ENCODE measurements at regions not wholly inside any gene's neighbourhood (a gene's known extent, or its start where the extent isn't known, plus 50 kb on each side); places are given as distances from the start of the nearest gene placed in this dataset.
A peak's percentile ranks its signal among the peaks of the same experiment; 100 is the strongest.
"Not testable (repeated sequence)": the region's sequence is repeated elsewhere in the genome, so short reads cannot be mapped to it uniquely, and the experiment has no call there.

DNA sequence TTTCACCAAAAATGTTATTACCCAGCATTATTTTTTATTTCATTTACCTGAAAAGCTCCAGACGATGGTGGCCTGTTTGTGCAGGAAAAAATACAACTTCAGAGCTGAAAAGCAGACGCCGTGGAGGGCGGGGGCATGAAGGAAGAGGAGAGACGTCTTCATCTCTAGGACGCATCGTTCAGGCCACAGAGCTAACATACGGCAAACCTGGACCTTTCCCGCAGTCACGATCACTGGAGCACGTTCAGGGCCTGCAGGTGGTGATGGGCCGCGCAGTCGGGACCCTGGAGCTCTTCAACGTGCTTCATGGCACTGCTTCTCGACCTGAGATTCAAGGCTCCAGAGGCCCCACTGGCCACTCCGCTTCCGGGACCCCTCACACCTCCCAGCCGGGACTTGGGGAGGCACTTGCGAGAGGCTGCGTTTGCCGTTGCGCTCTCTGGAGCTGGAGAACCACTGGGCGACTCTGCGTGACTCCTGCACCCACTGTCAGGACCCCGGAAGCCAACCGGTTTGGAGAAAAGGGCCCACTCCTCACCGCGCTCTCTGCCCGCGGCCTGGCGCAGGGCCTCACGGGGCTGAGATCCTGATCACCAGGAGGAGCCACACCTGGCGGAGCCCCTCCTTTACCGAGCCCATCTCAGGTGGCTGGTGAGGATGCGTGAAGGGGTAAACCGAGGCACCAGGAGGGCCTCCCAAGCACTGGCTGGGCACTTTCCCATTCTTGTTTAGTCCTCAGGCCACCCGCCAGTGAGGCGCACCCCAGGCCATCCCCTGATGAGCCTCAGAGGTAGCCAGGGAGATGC is 164.4 kb upstream of the AFDN start:
- DNase-seq = no peak

DNA sequence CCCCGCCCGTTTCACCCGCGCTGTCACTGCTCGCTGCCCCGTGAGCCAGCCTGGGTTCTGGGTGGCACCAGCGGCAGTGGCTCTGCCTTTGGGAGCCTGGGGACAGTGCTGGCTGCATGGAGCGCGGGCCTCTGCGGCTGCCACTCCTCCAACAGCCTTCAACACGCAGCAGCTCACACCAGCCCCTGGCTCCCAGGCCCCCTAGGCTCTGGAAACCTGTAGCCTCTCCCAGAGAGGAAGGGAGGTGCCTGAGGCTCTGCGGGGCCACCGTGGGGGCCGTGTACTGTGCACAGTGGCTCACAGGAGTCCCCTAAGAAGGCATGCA is 163.9 kb upstream of the AFDN start:
- DNase-seq = no peak

DNA sequence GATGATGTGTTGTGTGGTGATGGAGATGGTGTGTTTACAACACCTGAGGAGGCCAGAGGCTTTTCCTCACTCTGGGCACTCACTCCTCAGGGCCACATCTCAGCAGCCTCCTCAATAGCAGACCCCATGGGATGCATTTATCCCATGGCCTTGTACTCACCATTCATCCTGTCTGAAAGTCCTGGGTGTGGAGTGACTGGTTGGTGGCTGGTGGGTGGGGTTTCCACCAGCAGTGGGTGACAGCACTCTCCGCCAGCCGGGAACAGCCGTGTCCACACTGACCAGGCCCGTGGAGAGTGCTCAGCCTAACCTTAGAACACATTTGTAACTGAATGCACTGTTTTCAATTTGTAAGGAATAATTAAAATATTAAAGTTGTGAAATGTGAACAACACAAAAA is 163.4 kb upstream of the AFDN start:
- DNase-seq = no peak

DNA sequence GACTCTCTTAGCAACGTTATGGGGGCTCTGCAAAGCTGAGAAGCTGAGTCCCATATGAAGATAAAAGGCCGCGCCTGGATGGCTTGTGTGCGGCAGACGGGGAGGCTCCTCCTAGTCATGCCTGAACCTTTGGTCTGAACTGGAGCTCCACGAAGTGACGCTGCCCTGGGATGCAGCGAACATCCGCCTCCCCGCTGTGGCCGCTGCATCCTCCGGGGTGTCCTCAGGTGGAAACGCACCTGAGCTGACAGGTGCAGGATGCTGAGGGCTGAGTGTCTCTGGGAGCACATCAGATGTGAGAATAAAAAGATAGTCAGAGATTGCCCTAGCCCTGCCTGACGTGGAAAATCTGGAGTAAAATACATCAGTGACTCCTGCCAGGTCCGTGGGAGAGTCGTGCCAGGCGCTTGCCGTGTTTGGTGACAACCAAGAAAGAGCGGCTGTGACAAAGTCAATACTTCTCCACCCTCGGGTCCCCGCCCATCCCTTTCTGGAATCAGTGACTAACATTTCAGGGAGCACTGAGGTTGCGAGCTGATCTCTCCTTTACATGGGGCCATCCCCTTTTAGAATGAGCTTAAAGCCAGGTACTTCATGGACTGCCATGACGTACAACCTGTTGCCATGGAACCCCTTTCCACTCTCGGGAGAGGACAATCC is 162.8 kb upstream of the AFDN start:
- no peak for DNase-seq

- DNase-seq = peak; percentile 16
These were observed 161.7 kb upstream of the AFDN start for GRCh38 chr6:167664678-167665660.

DNA sequence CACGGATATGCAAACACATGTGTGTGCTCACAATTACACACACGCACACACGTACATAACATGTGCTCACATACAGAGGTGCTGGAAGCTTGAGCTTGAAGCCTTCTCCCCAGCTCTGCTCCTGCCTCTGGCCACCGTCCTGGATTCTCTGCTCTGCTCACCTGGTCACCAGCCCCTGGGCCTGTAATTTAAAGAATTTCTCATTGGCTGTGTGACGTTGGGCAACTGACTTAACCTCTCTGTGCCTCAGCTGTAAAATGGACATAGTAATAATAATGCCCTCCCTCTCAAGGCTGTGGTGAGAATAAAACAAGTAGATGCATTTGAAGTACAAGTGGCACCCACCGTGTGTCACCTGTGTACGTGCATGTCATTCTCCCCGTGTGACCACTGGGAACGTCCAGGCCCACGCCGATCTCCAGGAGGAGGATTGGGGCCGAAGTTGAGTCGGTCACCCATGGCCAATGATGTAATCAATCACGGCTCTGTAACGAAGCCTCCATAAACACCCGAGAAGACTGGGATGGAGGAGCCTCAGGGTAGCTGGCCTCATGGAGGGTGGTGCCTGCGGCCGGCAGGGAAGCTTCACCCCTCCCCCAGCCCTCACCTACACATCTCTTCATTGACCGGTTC is 160.9 kb upstream of the AFDN start:
- DNase-seq = no peak

GRCh38 chr6:167666571-167667203 is 160.0 kb upstream of the AFDN start:
- DNase-seq = no peak

DNA sequence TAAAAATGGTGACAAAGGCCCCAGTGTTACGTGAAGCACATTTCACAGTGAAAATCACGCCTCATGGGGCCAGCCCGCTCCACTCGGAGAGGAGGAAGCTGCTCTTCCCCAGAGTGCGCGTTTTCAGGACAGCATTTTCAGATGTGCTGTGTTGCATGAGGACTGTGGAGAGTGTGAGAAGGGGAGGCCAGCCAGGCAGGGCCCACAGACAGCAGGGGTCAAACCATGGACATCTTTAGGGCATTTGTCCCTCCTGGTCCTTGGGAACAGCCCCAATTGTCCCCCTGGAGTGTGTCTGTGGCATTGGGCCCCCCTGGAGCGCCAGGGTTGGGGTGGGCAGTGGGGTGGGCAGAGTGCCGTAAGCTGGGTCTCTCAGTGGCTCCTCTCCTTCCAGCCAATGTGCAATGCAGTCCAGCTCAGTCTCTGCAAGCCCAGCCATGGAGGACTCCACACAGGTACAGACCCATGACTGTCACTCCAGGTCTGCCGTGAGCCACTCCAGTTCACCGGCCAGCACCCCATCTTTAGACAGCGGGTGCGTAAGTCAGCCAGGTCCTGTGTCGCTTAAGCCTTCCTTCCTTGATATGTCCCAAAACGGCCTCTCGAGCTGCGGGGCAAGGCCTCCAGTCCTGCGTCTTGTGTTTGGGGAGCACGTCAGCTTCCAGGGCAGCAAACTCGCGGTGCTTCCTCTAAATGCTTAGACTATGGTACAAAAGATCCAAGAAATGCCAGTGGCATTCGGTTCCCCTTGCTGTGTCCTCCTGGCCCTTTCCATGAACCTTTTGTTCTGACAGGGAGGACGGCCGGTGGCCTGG is 159.3 kb upstream of the AFDN start:
- no peak for DNase-seq

GRCh38 chr6:167668019-167668753 is 158.5 kb upstream of the AFDN start:
- no peak for DNase-seq

GRCh38 chr6:167668754-167669552 is 157.8 kb upstream of the AFDN start:
- no peak for DNase-seq

DNA sequence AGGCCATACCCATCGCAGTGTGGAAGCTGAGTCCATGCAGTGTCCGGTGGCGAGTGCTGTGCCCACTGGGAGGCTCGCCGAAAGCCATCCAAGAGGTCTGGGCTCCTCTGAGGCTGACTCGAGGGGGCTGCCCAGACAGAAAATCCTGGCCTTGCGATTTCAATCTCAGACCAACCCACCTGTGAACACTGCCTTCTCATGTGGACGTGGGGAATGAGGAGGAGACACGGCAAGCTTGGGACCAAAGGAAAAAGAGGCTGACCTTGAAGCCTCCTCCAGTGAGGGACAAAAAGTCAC is 157.2 kb upstream of the AFDN start:
- no peak for DNase-seq

GRCh38 chr6:167669870-167670802 is 156.6 kb upstream of the AFDN start:
- DNase-seq = no peak

GRCh38 chr6:167670938-167671338 is 155.8 kb upstream of the AFDN start:
- DNase-seq = no peak

DNA sequence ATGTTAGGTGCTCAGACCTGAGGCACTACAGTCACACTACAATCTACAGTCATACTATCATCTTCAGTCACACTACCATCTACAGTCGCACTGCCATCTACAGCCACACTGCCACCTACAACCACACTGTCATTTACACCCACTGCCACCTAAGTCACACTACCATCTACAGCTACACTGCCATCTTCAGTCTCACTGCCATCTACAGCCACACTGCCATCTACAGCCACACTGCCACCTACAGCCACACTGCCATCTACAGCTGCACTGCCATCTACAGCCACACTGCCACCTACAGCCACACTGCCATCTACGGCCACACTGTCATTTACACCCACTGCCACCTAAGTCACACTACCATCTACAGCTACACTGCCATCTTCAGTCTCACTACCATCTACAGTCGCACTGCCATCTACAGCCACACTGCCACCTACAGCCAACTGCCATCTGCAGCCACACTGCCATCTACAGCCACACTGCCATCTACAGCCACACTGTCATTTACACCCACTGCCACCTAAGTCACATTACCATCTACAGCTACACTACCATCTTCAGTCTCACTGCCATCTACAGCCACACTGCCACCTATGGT is 155.2 kb upstream of the AFDN start:
- not testable (repeated sequence) for DNase-seq

- no peak for DNase-seq
These were observed 154.6 kb upstream of the AFDN start for GRCh38 chr6:167671977-167672687.

- no peak for DNase-seq
These were observed 154.0 kb upstream of the AFDN start for GRCh38 chr6:167672738-167673137.

DNA sequence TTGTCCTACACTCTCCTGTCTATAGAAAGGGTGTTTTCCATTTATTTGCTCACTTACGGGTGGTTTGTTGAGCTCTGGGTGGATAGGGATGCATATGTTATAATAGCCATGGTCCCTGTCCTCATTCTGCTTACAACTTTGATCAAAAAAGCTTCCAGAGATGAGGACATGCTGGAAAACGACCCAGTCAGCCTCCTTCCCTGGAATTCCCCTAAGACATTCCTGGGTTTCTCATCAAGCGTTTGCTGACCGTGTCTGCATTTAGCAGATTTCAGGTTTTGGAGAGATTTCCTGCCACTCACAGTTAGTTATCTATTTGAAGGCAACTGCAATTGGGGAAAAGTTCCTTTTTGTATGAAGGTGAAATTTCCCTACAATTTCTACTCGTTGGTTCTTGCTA is 152.8 kb upstream of the AFDN start:
- DNase-seq = no peak
